ENCODE measurements at regions not wholly inside any gene's neighbourhood (a gene's known extent, or its start where the extent isn't known, plus 50 kb on each side); places are given as distances from the start of the nearest gene placed in this dataset.

- Histone ChIP-seq H3K36me3 (ENCODE audit: control insufficient read depth in 1 of 2, insufficient read depth in 2 of 2, low read length in 2 of 2) (no peaks in the 10 kb centered on the region), H3K4me3 (replicated peaks in 1 of 2; ENCODE audit: low read depth in 1 of 2, low read length in 2 of 2) (no peak overlapping the region), H3K27ac (ENCODE audit: low read depth, low read length) (no peak overlapping the region), H3K9me2 (ENCODE audit: insufficient read depth) (no peaks in the 10 kb centered on the region), H3K9ac (ENCODE audit: low read length) (no peak overlapping the region), H3K4me1 (ENCODE audit: control insufficient read depth in 1 of 2, insufficient read depth in 2 of 2, low read length in 2 of 2) (no peaks in the 10 kb centered on the region), H3K27me3 (ENCODE audit: insufficient read depth, low read length) (no peaks in the 10 kb centered on the region), H4K20me1 (ENCODE audit: insufficient read depth) (no peaks in the 10 kb centered on the region), H2AFZ (ENCODE audit: low read depth, low read length, poor library complexity, severe bottlenecking) (no peak overlapping the region), H3K4me2 (ENCODE audit: low read length) (no peak overlapping the region), H3K9me3 (ENCODE audit: control insufficient read depth in 1 of 2, insufficient read depth in 1 of 2, low read depth in 1 of 2, low read length in 2 of 2) (peaks cover 8 to 42% of the 10 kb centered on the region in 2 experiments; a peak in 2 of 4 replicates), H3K79me2 (ENCODE audit: insufficient read depth, low read length) (no peaks in the 10 kb centered on the region)
- CTCF ChIA-PET, result no interaction called here
- RAD21 ChIA-PET (ENCODE audit: low non-redundant PET in 1 of 2, low total read pairs in 2 of 2, uncharacterized antibody in 2 of 2, unreplicated experiment in 2 of 2), result no interaction called here
- no TSS peak for BruUV-seq (replicated peaks)
- intact Hi-C loops (cut with micrococcal nuclease), result no loop called here
- POLR2A ChIA-PET, result no interaction called here
- no peak for ATAC-seq
- no peak for TF ChIP-seq ZFX (IDR thresholded peaks at IDR 0.05)
- no peak for TF ChIP-seq RAD21 (IDR thresholded peaks at IDR 0.05; ENCODE audit: low read depth)
- TF ChIP-seq POLR2AphosphoS5 (IDR thresholded peaks at IDR 0.05; ENCODE audit: low read depth, low read length), result no peak
- TF ChIP-seq YY1 (IDR thresholded peaks at IDR 0.05; ENCODE audit: extremely low read depth, insufficient replicate concordance, low read depth, low read length), result no peak
- no peak for TF ChIP-seq SIN3A (IDR thresholded peaks at IDR 0.05; ENCODE audit: low read depth)
- DNase-seq (ENCODE audit: low read depth, low spot score), result no peak
Measured at GRCh38 chr2:4551691-4552474, 848.5 kb downstream of the DCDC2C start.

DNA sequence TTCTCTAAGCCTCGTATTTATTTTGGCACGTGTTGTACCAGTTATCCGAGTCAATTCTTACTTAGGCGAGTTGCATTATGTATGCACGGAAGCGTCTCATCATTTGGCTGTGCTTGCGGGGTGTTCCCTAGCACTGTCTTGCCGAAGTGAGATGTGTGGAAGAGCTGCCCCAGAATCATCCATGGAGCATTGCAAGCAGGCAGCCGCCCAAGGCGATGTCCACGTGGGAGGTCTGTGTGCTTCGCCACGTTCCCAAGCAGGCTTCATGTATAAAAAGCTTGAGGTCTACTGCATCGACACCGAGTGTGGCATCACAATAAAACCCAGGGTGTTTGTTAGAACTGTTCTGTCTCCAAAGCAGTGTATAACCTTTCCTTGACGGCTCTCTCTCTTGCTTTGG, 849.9 kb downstream of the DCDC2C start:
- Histone ChIP-seq H3K4me3 (replicated peaks in 1 of 2; ENCODE audit: low read depth in 1 of 2, low read length in 2 of 2) (no peak overlapping the region), H3K4me2 (ENCODE audit: low read length) (no peak overlapping the region), H3K27ac (ENCODE audit: low read depth, low read length) (no peak overlapping the region), H4K20me1 (ENCODE audit: insufficient read depth) (no peaks in the 10 kb centered on the region), H3K79me2 (ENCODE audit: insufficient read depth, low read length) (no peaks in the 10 kb centered on the region), H3K9me2 (ENCODE audit: insufficient read depth) (no peaks in the 10 kb centered on the region), H3K36me3 (ENCODE audit: control insufficient read depth in 1 of 2, insufficient read depth in 2 of 2, low read length in 2 of 2) (no peaks in the 10 kb centered on the region), H3K4me1 (ENCODE audit: control insufficient read depth in 1 of 2, insufficient read depth in 2 of 2, low read length in 2 of 2) (no peaks in the 10 kb centered on the region), H2AFZ (ENCODE audit: low read depth, low read length, poor library complexity, severe bottlenecking) (no peak overlapping the region), H3K9ac (ENCODE audit: low read length) (no peak overlapping the region), H3K9me3 (ENCODE audit: control insufficient read depth in 1 of 2, insufficient read depth in 1 of 2, low read depth in 1 of 2, low read length in 2 of 2) (peaks cover 12 to 40% of the 10 kb centered on the region in 2 experiments; a peak in 2 of 4 replicates), H3K27me3 (ENCODE audit: insufficient read depth, low read length) (no peaks in the 10 kb centered on the region)
- ChIA-PET RAD21 (ENCODE audit: low non-redundant PET in 1 of 2, low total read pairs in 2 of 2, uncharacterized antibody in 2 of 2, unreplicated experiment in 2 of 2) (no interaction called here), POLR2A (no interaction called here), CTCF (no interaction called here)
- no peak for ATAC-seq
- TF ChIP-seq POLR2AphosphoS5 (IDR thresholded peaks at IDR 0.05; ENCODE audit: low read depth, low read length) (no peak), MAX (IDR thresholded peaks at IDR 0.05) (no peak), REST (IDR thresholded peaks at IDR 0.05; ENCODE audit: low read depth) (no peak), EZH2phosphoT487 (IDR thresholded peaks at IDR 0.05; ENCODE audit: borderline replicate concordance) (no peak), CBX3 (IDR thresholded peaks at IDR 0.05; ENCODE audit: low read depth) (no peak), RAD21 (IDR thresholded peaks at IDR 0.05; ENCODE audit: low read depth) (no peak), SIN3A (IDR thresholded peaks at IDR 0.05; ENCODE audit: low read depth) (no peak), SP1 (IDR thresholded peaks at IDR 0.05; ENCODE audit: low read depth) (no peak), EGR1 (IDR thresholded peaks at IDR 0.05; ENCODE audit: low read depth) (no peak)
- DNase-seq (ENCODE audit: low read depth, low spot score), result no peak
- intact Hi-C loops (cut with micrococcal nuclease), result no loop called here
- no TSS peak for BruUV-seq (replicated peaks)
